ENCODE measurements at regions not wholly inside any gene's neighbourhood (a gene's known extent, or its start where the extent isn't known, plus 50 kb on each side); places are given as distances from the start of the nearest gene placed in this dataset.
"Not testable (repeated sequence)": the region's sequence is repeated elsewhere in the genome, so short reads cannot be mapped to it uniquely, and the experiment has no call there.

DNA sequence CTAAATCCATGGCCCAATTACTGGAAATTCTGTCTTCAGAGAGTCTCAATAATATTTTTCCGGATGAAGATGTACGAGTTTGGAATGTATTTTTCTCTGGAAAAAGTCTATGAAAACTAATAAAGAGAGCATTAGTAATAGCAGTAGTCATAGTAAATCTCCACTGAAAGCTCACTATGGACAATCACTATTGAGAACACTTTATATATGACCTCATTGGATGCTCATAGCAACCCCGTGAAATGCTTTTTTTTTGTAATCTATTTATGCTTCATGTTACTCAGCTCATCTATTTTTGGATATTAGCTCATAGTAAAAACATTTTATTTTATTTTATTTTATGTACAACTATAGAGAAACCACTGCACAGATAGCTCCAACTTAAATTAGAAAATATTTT, 94.3 kb upstream of the MYO3A start:
- Histone ChIP-seq H3K36me3 (ENCODE audit: control insufficient read depth in 1 of 2, insufficient read depth in 2 of 2, low read length in 2 of 2) (no peaks in the 10 kb centered on the region), H3K27me3 (ENCODE audit: low read depth, low read length) (no peaks in the 10 kb centered on the region), H3K4me1 (ENCODE audit: control insufficient read depth in 1 of 2, insufficient read depth in 2 of 2, low read length in 2 of 2) (no peaks in the 10 kb centered on the region), H3K9me3 (ENCODE audit: control insufficient read depth in 1 of 2, low read length in 2 of 2) (no peaks in the 10 kb centered on the region), H3K27ac (ENCODE audit: low read length) (no peak overlapping the region), H3K4me3 (ENCODE audit: low read depth in 1 of 2, low read length in 2 of 2) (no peak overlapping the region)

DNA sequence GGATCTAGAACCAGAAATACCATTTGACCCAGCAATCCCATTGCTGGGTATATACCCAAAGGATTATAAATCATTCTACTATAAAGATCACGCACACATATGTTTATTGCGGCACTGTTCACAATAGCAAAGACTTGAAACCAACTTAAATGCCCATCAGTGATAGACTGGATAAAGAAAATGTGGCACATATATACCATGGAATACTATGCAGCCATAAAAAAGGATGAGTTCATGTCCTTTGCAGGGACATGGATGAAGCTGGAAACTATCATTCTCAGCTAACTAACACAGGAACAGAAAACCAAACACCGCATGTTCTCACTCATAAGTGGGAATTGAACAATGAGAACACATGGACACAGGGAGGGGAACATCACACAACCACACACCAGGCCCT, 93.2 kb upstream of the MYO3A start:
- not testable (repeated sequence) for H3K4me1 ChIP-seq (ENCODE audit: control insufficient read depth in 1 of 2, insufficient read depth in 2 of 2, low read length in 2 of 2); H3K36me3 ChIP-seq (ENCODE audit: control insufficient read depth in 1 of 2, insufficient read depth in 2 of 2, low read length in 2 of 2); H3K4me3 ChIP-seq (ENCODE audit: low read depth in 1 of 2, low read length in 2 of 2)

DNA sequence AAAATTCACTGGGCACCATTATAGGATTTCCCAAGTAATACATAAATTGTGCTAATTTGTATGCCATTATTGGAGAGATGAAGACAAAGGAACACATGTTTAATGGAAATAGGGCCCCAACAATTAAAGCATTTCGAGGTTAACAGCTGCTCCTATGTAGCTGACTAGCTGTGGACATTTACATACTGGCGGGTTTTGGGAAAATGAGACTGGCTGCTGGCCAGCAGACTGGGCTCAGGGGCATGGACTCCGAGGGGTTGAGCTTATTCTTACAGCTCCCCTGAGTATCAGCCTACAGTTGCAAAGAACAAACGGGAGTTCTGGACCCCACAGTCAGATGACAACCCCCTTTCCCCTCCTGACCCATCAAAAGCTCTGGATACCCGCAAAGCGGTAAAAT, 91.9 kb upstream of the MYO3A start:
- H3K27ac ChIP-seq (ENCODE audit: low read length), result no peak overlapping the region
- H3K4me1 ChIP-seq (ENCODE audit: control insufficient read depth in 1 of 2, insufficient read depth in 2 of 2, low read length in 2 of 2), result no peaks in the 10 kb centered on the region
- H3K9me3 ChIP-seq (ENCODE audit: control insufficient read depth in 1 of 2, low read length in 2 of 2), result no peaks in the 10 kb centered on the region
- no peaks in the 10 kb centered on the region for H3K36me3 ChIP-seq (ENCODE audit: control insufficient read depth in 1 of 2, insufficient read depth in 2 of 2, low read length in 2 of 2)
- H3K4me3 ChIP-seq (ENCODE audit: low read depth in 1 of 2, low read length in 2 of 2), result no peak overlapping the region
- H3K27me3 ChIP-seq (ENCODE audit: low read depth, low read length), result no peaks in the 10 kb centered on the region

More for the DNA sequence above, 93.2 kb upstream of the MYO3A start:
- H3K27me3 ChIP-seq (ENCODE audit: low read depth, low read length); H3K27ac ChIP-seq (ENCODE audit: low read length); H3K9me3 ChIP-seq (ENCODE audit: control insufficient read depth in 1 of 2, low read length in 2 of 2): not testable (repeated sequence)

DNA sequence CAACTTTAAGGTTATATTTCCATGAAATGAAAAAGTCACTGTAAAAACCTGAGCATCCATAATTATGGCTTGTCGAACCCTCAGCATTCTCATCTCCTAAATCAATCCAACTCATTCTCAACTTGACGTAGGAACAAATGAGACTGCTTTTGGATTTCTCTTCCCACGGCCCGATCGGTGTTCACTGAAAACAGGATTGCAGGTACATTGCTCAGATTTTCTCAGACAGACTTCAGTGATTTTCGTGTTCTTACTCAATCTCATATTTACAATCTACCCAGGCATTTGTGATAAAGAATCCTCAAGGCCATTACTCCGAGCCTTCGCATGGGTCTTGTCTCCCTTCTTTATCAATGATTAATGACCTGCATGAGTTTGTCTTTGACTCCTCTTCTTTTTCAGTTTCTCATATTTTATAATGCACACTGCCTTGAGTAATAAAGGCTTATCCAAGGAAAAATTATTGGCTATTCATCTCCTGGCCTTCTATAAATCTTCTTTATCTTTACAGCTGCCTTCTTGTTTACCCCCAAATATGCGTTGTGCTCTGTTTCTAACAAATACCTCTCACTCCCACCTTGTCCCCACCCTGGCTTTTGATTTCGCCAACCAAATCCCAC, 90.4 kb upstream of the MYO3A start:
- H3K27me3 ChIP-seq (ENCODE audit: low read depth, low read length), result no peaks in the 10 kb centered on the region
- H3K9me3 ChIP-seq (ENCODE audit: control insufficient read depth in 1 of 2, low read length in 2 of 2), result no peaks in the 10 kb centered on the region
- H3K4me1 ChIP-seq (ENCODE audit: control insufficient read depth in 1 of 2, insufficient read depth in 2 of 2, low read length in 2 of 2), result no peaks in the 10 kb centered on the region
- H3K36me3 ChIP-seq (ENCODE audit: control insufficient read depth in 1 of 2, insufficient read depth in 2 of 2, low read length in 2 of 2), result no peaks in the 10 kb centered on the region
- H3K27ac ChIP-seq (ENCODE audit: low read length), result no peak overlapping the region
- H3K4me3 ChIP-seq (ENCODE audit: low read depth in 1 of 2, low read length in 2 of 2), result no peak overlapping the region

DNA sequence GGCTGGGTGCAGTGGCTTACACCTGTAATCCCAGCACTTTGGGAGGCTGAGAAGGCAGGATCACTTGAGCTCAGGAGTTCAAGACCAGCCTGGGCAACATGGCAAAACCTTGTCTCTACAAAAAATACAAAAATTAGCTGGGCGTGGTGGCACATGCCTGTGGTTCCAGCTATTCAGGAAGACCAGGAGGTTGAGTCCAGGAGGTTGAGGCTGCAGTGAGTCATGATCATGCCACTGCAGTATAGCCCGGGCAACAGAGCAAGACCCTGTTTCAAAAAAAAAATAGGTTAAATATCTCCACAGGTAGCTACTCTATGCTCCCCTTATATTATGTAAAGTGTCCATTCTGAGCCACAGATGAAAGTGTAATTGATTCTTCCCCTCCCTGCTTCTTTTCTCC, 89.3 kb upstream of the MYO3A start:
- H3K4me3 ChIP-seq (ENCODE audit: low read depth in 1 of 2, low read length in 2 of 2); H3K27ac ChIP-seq (ENCODE audit: low read length); H3K4me1 ChIP-seq (ENCODE audit: control insufficient read depth in 1 of 2, insufficient read depth in 2 of 2, low read length in 2 of 2); H3K36me3 ChIP-seq (ENCODE audit: control insufficient read depth in 1 of 2, insufficient read depth in 2 of 2, low read length in 2 of 2); H3K9me3 ChIP-seq (ENCODE audit: control insufficient read depth in 1 of 2, low read length in 2 of 2); H3K27me3 ChIP-seq (ENCODE audit: low read depth, low read length): not testable (repeated sequence)

DNA sequence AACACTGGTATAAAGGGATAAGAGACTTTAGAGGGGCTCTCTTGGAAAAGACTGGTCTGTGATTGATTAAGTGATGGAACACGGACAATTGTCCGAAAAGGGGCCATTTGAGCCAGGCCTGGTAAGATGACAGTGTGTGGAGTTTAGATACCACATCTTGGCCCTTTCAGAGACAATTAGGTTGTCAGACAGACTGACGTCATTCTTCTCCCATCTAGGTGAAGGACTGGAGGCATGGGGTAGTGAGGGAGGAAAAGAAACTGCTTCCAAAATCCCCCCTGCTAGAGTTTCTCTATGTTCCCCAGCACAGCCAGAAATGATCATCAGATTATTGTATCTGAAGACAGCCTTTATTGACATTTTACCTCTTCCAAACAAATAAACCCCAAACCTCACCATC, 84.8 kb upstream of the MYO3A start:
- H3K27ac ChIP-seq (ENCODE audit: low read length), result no peak overlapping the region
- H3K36me3 ChIP-seq (ENCODE audit: control insufficient read depth in 1 of 2, insufficient read depth in 2 of 2, low read length in 2 of 2), result no peaks in the 10 kb centered on the region
- H3K9me3 ChIP-seq (ENCODE audit: control insufficient read depth in 1 of 2, low read length in 2 of 2), result no peaks in the 10 kb centered on the region
- no peak overlapping the region for H3K4me3 ChIP-seq (ENCODE audit: low read depth in 1 of 2, low read length in 2 of 2)
- no peaks in the 10 kb centered on the region for H3K4me1 ChIP-seq (ENCODE audit: control insufficient read depth in 1 of 2, insufficient read depth in 2 of 2, low read length in 2 of 2)
- H3K27me3 ChIP-seq (ENCODE audit: low read depth, low read length), result no peaks in the 10 kb centered on the region

DNA sequence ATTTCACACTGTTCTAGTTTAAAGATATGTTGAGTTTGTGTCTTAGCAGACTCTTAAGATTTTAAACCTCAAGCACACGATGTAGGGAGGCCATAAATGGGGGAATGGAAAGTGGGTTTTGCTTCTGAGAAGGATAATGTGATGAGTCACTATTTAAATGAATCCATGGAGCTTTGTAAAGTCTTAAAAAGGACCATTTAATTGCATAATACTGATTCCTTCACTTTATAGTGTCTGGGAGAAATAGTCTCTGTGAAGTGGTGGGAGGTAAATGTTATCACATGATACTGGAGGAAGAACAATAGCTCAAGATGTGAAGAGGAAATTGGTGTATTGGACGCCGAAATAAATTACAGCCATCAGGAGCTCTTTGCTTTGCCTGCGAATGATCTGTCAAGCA, 84.0 kb upstream of the MYO3A start:
- Histone ChIP-seq H3K9me3 (ENCODE audit: control insufficient read depth in 1 of 2, low read length in 2 of 2) (no peaks in the 10 kb centered on the region), H3K27me3 (ENCODE audit: low read depth, low read length) (no peaks in the 10 kb centered on the region), H3K4me1 (ENCODE audit: control insufficient read depth in 1 of 2, insufficient read depth in 2 of 2, low read length in 2 of 2) (no peaks in the 10 kb centered on the region), H3K4me3 (ENCODE audit: low read depth in 1 of 2, low read length in 2 of 2) (no peak overlapping the region), H3K36me3 (ENCODE audit: control insufficient read depth in 1 of 2, insufficient read depth in 2 of 2, low read length in 2 of 2) (no peaks in the 10 kb centered on the region), H3K27ac (ENCODE audit: low read length) (no peak overlapping the region)

DNA sequence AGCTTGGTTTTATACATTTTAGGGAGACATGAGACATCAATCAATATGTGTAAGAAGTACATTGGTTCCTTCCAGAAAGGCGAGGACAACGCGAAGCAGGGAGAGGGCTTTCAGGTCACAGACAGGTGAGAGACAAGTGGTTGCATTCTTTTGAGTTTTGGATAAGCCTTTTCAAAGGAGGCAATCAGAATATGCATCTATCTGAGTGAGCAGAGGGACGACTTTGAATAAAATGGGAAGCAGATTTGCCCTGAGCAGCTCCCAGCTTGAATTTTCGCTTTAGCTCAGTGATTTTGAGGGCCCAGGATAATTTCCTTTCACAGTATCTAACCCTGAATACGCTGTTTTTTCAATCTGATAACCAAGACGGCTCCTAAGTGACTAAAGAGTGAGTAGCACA, 82.5 kb upstream of the MYO3A start:
- Histone ChIP-seq H3K4me1 (ENCODE audit: control insufficient read depth in 1 of 2, insufficient read depth in 2 of 2, low read length in 2 of 2) (no peaks in the 10 kb centered on the region), H3K27ac (ENCODE audit: low read length) (no peak overlapping the region), H3K4me3 (ENCODE audit: low read depth in 1 of 2, low read length in 2 of 2) (no peak overlapping the region), H3K27me3 (ENCODE audit: low read depth, low read length) (no peaks in the 10 kb centered on the region), H3K9me3 (ENCODE audit: control insufficient read depth in 1 of 2, low read length in 2 of 2) (no peaks in the 10 kb centered on the region), H3K36me3 (ENCODE audit: control insufficient read depth in 1 of 2, insufficient read depth in 2 of 2, low read length in 2 of 2) (no peaks in the 10 kb centered on the region)

DNA sequence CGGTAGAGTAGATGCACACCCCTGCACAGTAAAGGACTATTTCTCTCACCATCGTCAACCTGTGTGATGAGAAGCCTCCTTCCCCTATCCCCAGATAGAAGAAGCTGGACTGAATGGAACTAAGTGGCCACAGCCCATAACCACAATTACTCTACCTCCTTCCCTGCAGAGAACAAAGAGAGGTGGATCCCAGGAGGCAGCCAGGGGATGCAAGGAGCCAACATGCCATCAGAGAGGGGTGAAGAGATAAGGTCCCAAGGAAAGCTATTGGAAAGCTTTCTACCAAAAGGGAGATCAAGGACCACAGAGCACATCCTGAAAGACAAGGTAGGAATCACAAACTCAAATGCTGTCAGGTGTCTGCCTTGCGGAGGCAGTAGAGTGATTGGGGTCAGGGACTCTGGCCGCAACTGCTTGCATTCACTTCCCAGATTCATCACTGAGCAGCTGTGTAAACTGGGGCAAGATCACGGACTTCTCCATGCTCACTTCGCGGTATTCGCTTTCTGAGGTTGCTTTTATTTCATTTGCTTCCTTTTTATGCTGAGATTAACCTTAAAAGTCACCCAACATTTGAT, 81.6 kb upstream of the MYO3A start:
- H3K27ac ChIP-seq (ENCODE audit: low read length), result no peak overlapping the region
- H3K36me3 ChIP-seq (ENCODE audit: control insufficient read depth in 1 of 2, insufficient read depth in 2 of 2, low read length in 2 of 2), result no peaks in the 10 kb centered on the region
- H3K27me3 ChIP-seq (ENCODE audit: low read depth, low read length), result no peaks in the 10 kb centered on the region
- H3K4me3 ChIP-seq (ENCODE audit: low read depth in 1 of 2, low read length in 2 of 2), result no peak overlapping the region
- no peaks in the 10 kb centered on the region for H3K4me1 ChIP-seq (ENCODE audit: control insufficient read depth in 1 of 2, insufficient read depth in 2 of 2, low read length in 2 of 2)
- H3K9me3 ChIP-seq (ENCODE audit: control insufficient read depth in 1 of 2, low read length in 2 of 2), result no peaks in the 10 kb centered on the region

DNA sequence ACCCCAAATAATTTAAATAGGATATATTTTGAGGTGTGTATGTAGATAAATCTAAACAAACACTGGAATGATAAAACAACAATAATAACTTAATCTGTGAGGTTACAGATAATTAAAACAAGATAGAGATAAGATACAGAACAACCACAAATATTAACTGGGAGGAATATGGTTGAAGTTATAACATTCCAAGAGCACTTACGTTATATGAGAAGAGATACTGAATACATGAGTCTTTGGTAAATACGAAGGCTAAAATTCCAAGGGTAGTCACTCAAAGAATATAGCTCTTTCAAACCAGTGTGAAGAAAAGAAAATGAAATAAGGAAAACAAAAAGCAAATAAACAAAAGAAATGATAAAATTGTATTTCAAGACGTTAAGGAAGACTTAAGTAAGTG, 76.0 kb upstream of the MYO3A start:
- Histone ChIP-seq H3K27me3 (ENCODE audit: low read depth, low read length) (no peaks in the 10 kb centered on the region), H3K27ac (ENCODE audit: low read length) (no peak overlapping the region), H3K9me3 (ENCODE audit: control insufficient read depth in 1 of 2, low read length in 2 of 2) (peaks cover 0 to 2% of the 10 kb centered on the region in 2 donors)

DNA sequence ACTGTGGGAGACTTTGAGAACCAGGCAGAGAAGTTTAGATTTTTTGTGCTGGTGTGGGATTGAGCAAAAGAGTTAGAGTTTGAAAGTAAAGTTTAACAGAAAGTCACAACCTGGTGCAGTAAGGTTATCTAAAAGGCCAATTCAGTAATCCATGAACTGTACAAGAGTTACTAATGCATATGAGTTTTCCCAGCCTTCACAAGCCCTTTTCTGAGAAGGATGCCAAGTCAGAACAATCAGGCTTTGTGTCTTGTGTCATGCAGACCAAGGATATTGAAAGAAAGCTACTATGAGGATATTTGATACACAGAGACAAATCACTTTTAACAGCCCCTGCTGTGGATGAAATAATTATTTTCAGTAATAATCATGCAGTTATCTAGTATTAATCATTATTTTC, 68.8 kb upstream of the MYO3A start:
- Histone ChIP-seq H3K27ac (ENCODE audit: low read length) (no peak overlapping the region), H3K4me3 (ENCODE audit: low read depth in 1 of 2, low read length in 2 of 2) (no peak overlapping the region)

More for the DNA sequence above, 76.0 kb upstream of the MYO3A start:
- Histone ChIP-seq H3K4me1 (ENCODE audit: control insufficient read depth in 1 of 2, insufficient read depth in 2 of 2, low read length in 2 of 2) (no peaks in the 10 kb centered on the region), H3K36me3 (ENCODE audit: control insufficient read depth in 1 of 2, insufficient read depth in 2 of 2, low read length in 2 of 2) (no peaks in the 10 kb centered on the region), H3K4me3 (ENCODE audit: low read depth in 1 of 2, low read length in 2 of 2) (no peak overlapping the region)

DNA sequence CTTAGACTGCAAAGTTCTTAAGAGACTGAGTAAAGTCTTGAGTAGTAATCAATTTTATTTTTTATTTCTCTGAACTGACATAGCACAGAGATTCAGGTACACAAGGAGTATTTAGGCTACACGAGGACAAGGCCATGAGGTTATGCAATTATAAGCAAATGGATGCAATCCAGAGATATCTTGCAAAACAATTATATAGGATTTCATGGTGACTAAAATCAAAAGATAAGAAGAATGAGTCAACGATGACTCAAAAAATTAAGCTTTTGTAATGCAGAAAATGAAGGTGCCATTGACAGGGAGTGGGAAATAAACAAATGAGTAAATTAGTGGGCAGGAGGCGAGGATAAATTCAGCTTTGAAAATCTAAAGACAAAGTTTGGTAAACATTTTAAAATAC, 66.7 kb upstream of the MYO3A start:
- no peak overlapping the region for H3K27ac ChIP-seq (ENCODE audit: low read length)
- H3K4me3 ChIP-seq (ENCODE audit: low read depth in 1 of 2, low read length in 2 of 2), result no peak overlapping the region
- H3K36me3 ChIP-seq (ENCODE audit: control insufficient read depth in 1 of 2, insufficient read depth in 2 of 2, low read length in 2 of 2), result no peaks in the 10 kb centered on the region
- H3K4me1 ChIP-seq (ENCODE audit: control insufficient read depth in 1 of 2, insufficient read depth in 2 of 2, low read length in 2 of 2), result no peaks in the 10 kb centered on the region
- no peaks in the 10 kb centered on the region for H3K27me3 ChIP-seq (ENCODE audit: low read depth, low read length)
- H3K9me3 ChIP-seq (ENCODE audit: control insufficient read depth in 1 of 2, low read length in 2 of 2), result peaks cover 0 to under 1% of the 10 kb centered on the region in 2 donors

More for the DNA sequence above, 68.8 kb upstream of the MYO3A start:
- Histone ChIP-seq H3K36me3 (ENCODE audit: control insufficient read depth in 1 of 2, insufficient read depth in 2 of 2, low read length in 2 of 2) (no peaks in the 10 kb centered on the region), H3K4me1 (ENCODE audit: control insufficient read depth in 1 of 2, insufficient read depth in 2 of 2, low read length in 2 of 2) (no peaks in the 10 kb centered on the region), H3K27me3 (ENCODE audit: low read depth, low read length) (no peaks in the 10 kb centered on the region), H3K9me3 (ENCODE audit: control insufficient read depth in 1 of 2, low read length in 2 of 2) (peaks cover 0 to 2% of the 10 kb centered on the region in 2 donors)

Data from muscle layer of duodenum (tissue), 2 donors.